T-helper 2 cell treated with Interferon-gamma antibody and Interleukin-4, amounts not matched to agents 5 μg/mL and 100 μg/mL, for 36 hours (primary cell): ENCODE measurements at regions not wholly inside any gene's neighbourhood (a gene's known extent, or its start where the extent isn't known, plus 50 kb on each side); places are given as distances from the start of the nearest gene placed in this dataset.

Experiments used
- DNase-seq: peaks from one replicate; pipeline ENCODE4 v3.0.0; 2021; ENCODE audit warnings: low spot score
- H3K27ac Mint-ChIP-seq: one replicate; pipeline ENCODE4 v1.8.0; 2021; ENCODE audit warnings: mild to moderate bottlenecking, mixed read lengths
- H3K27me3 Mint-ChIP-seq: one replicate; pipeline ENCODE4 v1.8.0; 2021; ENCODE audit warnings: low read depth, mixed read lengths
- H3K36me3 Mint-ChIP-seq: one replicate; pipeline ENCODE4 v1.8.0; 2021; ENCODE audit warnings: low read depth, mixed read lengths
- H3K4me1 Mint-ChIP-seq: one replicate; pipeline ENCODE4 v1.8.0; 2021; ENCODE audit warnings: low read depth, mixed read lengths
- H3K4me3 Mint-ChIP-seq: one replicate; pipeline ENCODE4 v1.8.0; 2022; ENCODE audit warnings: mild to moderate bottlenecking, moderate library complexity, mixed read lengths
- H3K9me3 Mint-ChIP-seq: one replicate; pipeline ENCODE4 v1.8.0; 2021; ENCODE audit warnings: mixed read lengths

- H3K9me3 Mint-ChIP-seq: no peaks in the 10 kb centered on the region
- no peak overlapping the region for H3K27ac Mint-ChIP-seq
- H3K36me3 Mint-ChIP-seq: no peaks in the 10 kb centered on the region
- DNase-seq: no peak
- no peaks in the 10 kb centered on the region for H3K4me1 Mint-ChIP-seq
- no peaks in the 10 kb centered on the region for H3K27me3 Mint-ChIP-seq
- H3K4me3 Mint-ChIP-seq: no peak overlapping the region
Measured at GRCh38 chr22:26804315-26804714, 146.9 kb downstream of the MIAT start.

GRCh38 chr22:26804911-26805539 lies 147.6 kb downstream of the MIAT start:
- DNase-seq: no peak
- H3K9me3 Mint-ChIP-seq: no peaks in the 10 kb centered on the region

DNA sequence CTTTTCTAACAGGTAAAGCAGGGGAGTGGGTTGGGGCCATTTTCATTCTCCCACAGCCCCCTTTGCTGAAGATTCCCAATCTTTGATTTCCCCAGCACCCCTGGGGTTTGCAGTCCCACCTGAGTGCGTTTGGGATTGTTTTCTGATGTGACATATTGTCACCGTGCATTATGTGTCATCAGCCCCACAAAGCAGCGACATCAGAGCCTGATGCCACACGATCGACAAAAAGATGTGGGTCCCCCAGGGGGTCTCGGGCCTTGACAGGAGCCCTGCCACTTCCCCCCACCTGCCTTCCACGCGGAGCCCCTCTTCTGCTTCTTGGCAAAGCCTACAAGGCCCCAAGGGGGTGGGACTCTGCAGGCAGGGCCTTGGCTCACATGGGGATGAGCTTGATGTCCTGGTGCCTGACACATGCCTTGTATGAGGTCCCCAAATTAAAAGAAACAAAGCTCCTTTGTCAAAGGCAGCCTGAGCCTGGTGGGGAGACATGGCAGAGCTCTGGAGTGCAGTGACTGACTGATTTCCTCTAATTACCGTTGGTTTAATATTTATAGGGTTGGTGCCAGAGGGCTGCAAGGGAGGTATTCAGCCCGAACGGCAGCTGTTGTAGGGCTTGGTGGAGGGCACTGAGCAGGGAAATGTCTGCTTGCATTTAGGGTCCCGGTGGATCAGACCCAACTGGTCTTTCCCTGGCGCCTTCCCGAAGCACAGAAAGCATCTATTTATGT lies 149.2 kb downstream of the MIAT start:
- no peaks in the 10 kb centered on the region for H3K4me1 Mint-ChIP-seq
- no peak for DNase-seq
- no peak overlapping the region for H3K4me3 Mint-ChIP-seq
- H3K27me3 Mint-ChIP-seq: no peaks in the 10 kb centered on the region
- H3K27ac Mint-ChIP-seq: no peak overlapping the region
- no peaks in the 10 kb centered on the region for H3K9me3 Mint-ChIP-seq
- H3K36me3 Mint-ChIP-seq: no peaks in the 10 kb centered on the region

More at GRCh38 chr22:26804911-26805539, 147.6 kb downstream of the MIAT start:
- Mint-ChIP-seq H3K27ac (no peak overlapping the region), H3K36me3 (no peaks in the 10 kb centered on the region), H3K27me3 (no peaks in the 10 kb centered on the region), H3K4me3 (no peak overlapping the region), H3K4me1 (no peaks in the 10 kb centered on the region)

GRCh38 chr22:26811647-26811992 lies 154.2 kb downstream of the MIAT start:
- no peaks in the 10 kb centered on the region for H3K9me3 Mint-ChIP-seq
- no peaks in the 10 kb centered on the region for H3K4me1 Mint-ChIP-seq
- H3K36me3 Mint-ChIP-seq: no peaks in the 10 kb centered on the region
- H3K27me3 Mint-ChIP-seq: no peaks in the 10 kb centered on the region
- no peak for DNase-seq
- H3K4me3 Mint-ChIP-seq: no peak overlapping the region
- H3K27ac Mint-ChIP-seq: no peak overlapping the region

GRCh38 chr22:26812731-26813130 lies 155.3 kb downstream of the MIAT start:
- H3K4me1 Mint-ChIP-seq: no peaks in the 10 kb centered on the region
- DNase-seq: no peak
- no peaks in the 10 kb centered on the region for H3K9me3 Mint-ChIP-seq

DNA sequence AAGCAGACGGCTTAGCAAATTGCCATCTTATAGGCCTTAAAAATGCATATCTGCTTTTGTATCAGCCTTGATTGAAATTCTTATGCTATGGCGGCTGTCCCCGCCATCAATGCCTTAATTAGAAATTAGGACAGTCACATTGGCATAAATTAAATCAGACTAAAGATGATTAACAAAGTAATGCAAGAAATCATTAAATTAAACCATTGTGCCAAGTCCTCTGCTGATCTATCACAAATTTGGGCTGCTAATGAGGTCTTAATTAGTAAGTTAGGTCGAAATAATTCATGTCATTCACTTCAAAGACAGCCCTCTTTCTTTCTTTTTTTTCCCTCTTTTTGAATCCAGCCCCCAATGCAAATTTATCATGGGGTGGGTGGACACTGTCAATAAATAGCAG lies 159.3 kb downstream of the MIAT start:
- H3K9me3 Mint-ChIP-seq: no peaks in the 10 kb centered on the region
- H3K27me3 Mint-ChIP-seq: no peaks in the 10 kb centered on the region
- no peak overlapping the region for H3K27ac Mint-ChIP-seq
- no peak overlapping the region for H3K4me3 Mint-ChIP-seq
- DNase-seq: no peak
- no peaks in the 10 kb centered on the region for H3K4me1 Mint-ChIP-seq
- no peaks in the 10 kb centered on the region for H3K36me3 Mint-ChIP-seq

More at GRCh38 chr22:26812731-26813130, 155.3 kb downstream of the MIAT start:
- Mint-ChIP-seq H3K36me3 (no peaks in the 10 kb centered on the region), H3K27me3 (no peaks in the 10 kb centered on the region), H3K27ac (no peak overlapping the region), H3K4me3 (no peak overlapping the region)

GRCh38 chr22:26817926-26818325 lies 160.5 kb downstream of the MIAT start:
- no peak overlapping the region for H3K27ac Mint-ChIP-seq
- no peaks in the 10 kb centered on the region for H3K36me3 Mint-ChIP-seq
- no peaks in the 10 kb centered on the region for H3K4me1 Mint-ChIP-seq
- no peak for DNase-seq
- no peaks in the 10 kb centered on the region for H3K9me3 Mint-ChIP-seq
- no peak overlapping the region for H3K4me3 Mint-ChIP-seq
- H3K27me3 Mint-ChIP-seq: no peaks in the 10 kb centered on the region

GRCh38 chr22:26821854-26822253 lies 164.5 kb downstream of the MIAT start:
- Mint-ChIP-seq H3K4me1 (no peaks in the 10 kb centered on the region), H3K4me3 (no peak overlapping the region), H3K9me3 (no peaks in the 10 kb centered on the region), H3K36me3 (no peaks in the 10 kb centered on the region), H3K27me3 (no peaks in the 10 kb centered on the region), H3K27ac (no peak overlapping the region)
- DNase-seq: no peak

DNA sequence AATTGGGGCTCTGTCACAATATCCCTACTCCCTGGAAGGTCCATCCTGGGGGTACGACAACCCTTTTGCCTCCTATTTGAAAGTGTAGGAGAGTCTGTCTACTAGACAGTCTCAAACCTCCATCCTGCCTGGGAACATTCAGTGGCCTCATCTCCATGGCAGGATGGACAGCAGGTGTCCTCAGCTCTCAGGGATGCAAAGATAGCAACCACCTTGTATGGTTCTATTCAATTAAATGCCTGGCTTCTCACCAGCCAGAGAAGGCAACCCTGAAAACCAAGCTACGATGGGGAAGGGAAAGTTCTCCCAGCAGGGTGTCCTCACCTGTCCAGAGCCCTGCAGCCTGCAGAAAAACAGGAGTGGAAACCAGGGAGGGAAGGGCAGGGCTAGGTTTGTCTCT lies 164.9 kb downstream of the MIAT start:
- Mint-ChIP-seq H3K4me3 (no peak overlapping the region), H3K4me1 (no peaks in the 10 kb centered on the region)

DNA sequence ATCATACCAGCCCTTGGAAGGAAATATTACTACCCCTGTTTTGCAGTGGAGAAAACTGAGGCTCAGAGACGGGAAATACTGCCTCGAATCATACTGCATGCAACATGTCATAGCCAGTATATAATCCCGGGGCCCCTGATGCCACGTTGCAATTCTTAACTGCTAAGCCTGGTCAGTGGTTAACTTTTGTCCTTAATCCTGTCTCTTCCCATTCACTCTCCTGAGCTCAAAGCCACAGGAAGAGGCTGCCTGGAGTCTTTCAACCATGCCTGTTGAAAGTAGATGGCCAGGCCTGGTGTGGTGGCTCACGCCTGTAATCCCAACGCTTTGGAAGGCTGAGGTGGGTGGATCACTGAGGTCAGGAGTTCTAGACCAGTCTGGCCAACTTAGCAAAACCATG lies 166.6 kb downstream of the MIAT start:
- Mint-ChIP-seq H3K4me1 (no peaks in the 10 kb centered on the region), H3K9me3 (no peaks in the 10 kb centered on the region), H3K27ac (no peak overlapping the region), H3K27me3 (no peaks in the 10 kb centered on the region), H3K36me3 (no peaks in the 10 kb centered on the region), H3K4me3 (no peak overlapping the region)
- no peak for DNase-seq

More for the DNA sequence above, 164.9 kb downstream of the MIAT start:
- Mint-ChIP-seq H3K27ac (no peak overlapping the region), H3K36me3 (no peaks in the 10 kb centered on the region), H3K27me3 (no peaks in the 10 kb centered on the region), H3K9me3 (no peaks in the 10 kb centered on the region)
- no peak for DNase-seq

- Mint-ChIP-seq H3K4me3 (no peak overlapping the region), H3K36me3 (no peaks in the 10 kb centered on the region), H3K4me1 (no peaks in the 10 kb centered on the region), H3K27me3 (no peaks in the 10 kb centered on the region), H3K27ac (no peak overlapping the region), H3K9me3 (no peaks in the 10 kb centered on the region)
- DNase-seq: no peak
Measured at GRCh38 chr22:26825960-26826935, 168.9 kb downstream of the MIAT start.

- DNase-seq: no peak
- Mint-ChIP-seq H3K4me1 (no peaks in the 10 kb centered on the region), H3K9me3 (no peaks in the 10 kb centered on the region), H3K27ac (no peak overlapping the region), H3K4me3 (no peak overlapping the region), H3K36me3 (no peaks in the 10 kb centered on the region), H3K27me3 (no peaks in the 10 kb centered on the region)
Measured at GRCh38 chr22:26827611-26828010, 170.2 kb downstream of the MIAT start.

DNA sequence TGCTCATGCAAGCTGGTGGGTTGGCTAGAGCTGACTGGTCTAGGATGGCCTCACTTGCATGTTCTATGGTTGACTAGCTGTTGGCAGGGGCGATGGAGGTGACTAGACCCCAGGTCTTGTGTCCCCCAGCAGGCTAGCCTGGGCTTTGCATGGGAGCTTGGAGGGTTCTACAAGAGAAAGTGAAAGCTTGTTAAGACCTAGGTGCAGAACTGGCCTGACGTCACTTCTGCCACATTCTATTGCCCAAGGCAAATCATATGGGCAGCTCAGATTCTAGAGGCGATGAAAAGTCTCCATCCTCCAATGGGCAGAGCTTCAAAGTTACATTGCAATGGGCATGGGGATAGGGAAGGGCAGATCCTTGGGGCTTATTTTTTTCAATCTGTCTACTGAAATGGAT lies 170.9 kb downstream of the MIAT start:
- no peak for DNase-seq
- Mint-ChIP-seq H3K27ac (no peak overlapping the region), H3K4me1 (no peaks in the 10 kb centered on the region), H3K27me3 (no peaks in the 10 kb centered on the region), H3K4me3 (no peak overlapping the region), H3K9me3 (no peaks in the 10 kb centered on the region), H3K36me3 (no peaks in the 10 kb centered on the region)

DNA sequence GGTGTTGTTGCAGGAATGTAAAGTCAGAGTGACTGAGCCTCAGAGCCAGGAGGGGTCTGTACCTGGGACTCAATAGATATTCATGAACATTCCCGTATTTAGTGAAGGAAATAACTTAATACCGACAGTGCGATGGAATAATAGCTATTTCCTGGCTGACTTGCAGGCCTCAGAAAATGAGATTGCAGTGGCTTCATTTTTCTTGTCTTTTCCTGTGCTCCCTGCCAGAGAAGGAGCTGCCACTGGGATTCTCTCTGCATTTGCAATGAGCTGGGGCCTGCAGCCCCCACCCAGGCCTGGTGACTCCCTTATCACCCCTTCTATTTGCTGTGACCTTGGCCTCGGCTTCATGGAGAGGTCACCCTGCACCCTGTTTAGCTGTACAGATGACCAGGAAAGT lies 173.4 kb downstream of the MIAT start:
- H3K4me3 Mint-ChIP-seq: no peak overlapping the region
- no peak for DNase-seq
- no peaks in the 10 kb centered on the region for H3K36me3 Mint-ChIP-seq
- no peaks in the 10 kb centered on the region for H3K9me3 Mint-ChIP-seq
- no peak overlapping the region for H3K27ac Mint-ChIP-seq
- H3K27me3 Mint-ChIP-seq: no peaks in the 10 kb centered on the region
- no peaks in the 10 kb centered on the region for H3K4me1 Mint-ChIP-seq
